PC-9 (cell line): ENCODE measurements at regions not wholly inside any gene's neighbourhood (a gene's known extent, or its start where the extent isn't known, plus 50 kb on each side); places are given as distances from the start of the nearest gene placed in this dataset.

Experiments
- CTCF ChIP-seq: fragments of 200-600 bp; sonication (generic); conservative IDR thresholded peaks from 2 replicates; pipeline ENCODE4 v1.6.1; 2017; ENCODE audit warnings: mixed run types, antibody characterized with exemption, mild to moderate bottlenecking, moderate library complexity
- EZH2 ChIP-seq: fragments of 200-600 bp; sonication (generic); IDR thresholded peaks from 2 replicates; pipeline ENCODE4 v1.8.0; 2017; ENCODE audit warnings: antibody characterized with exemption, low read depth

GRCh38 chr9:2418619-2419018, 203.0 kb upstream of the VLDLR start:
- TF ChIP-seq CTCF: no peak
- TF ChIP-seq EZH2: no peak
